Right atrium auricular region (tissue), 2 donors: ENCODE measurements at regions not wholly inside any gene's neighbourhood (a gene's known extent, or its start where the extent isn't known, plus 50 kb on each side); places are given as distances from the start of the nearest gene placed in this dataset.

Source experiments
- DNase-seq: peaks from one replicate; pipeline ENCODE4 v3.0.0-alpha.2; 2019; ENCODE audit warnings: low spot score
- H3K27ac ChIP-seq, 2 donors: fragments of 200-600 bp; sonication (generic); 1 replicate in 1 of 2; 2 replicates in 1 of 2; pipeline ENCODE4 v1.5.1; 2016 to 2019
- H3K27me3 ChIP-seq, 2 donors: fragments of 200-600 bp; sonication (generic); one replicate each; pipeline versions ENCODE4 v1.5.1 to v1.6.0; 2017 to 2019
- H3K36me3 ChIP-seq: fragments of 200-600 bp; sonication (generic); one replicate; pipeline ENCODE4 v1.5.1; 2016
- H3K4me1 ChIP-seq, 2 donors: fragments of 200-600 bp; sonication (generic); one replicate each; pipeline versions ENCODE4 v1.5.1 to v1.6.0; 2017 to 2019
- H3K4me3 ChIP-seq, 2 donors: fragments of 200-600 bp; sonication (generic); 1 replicate in 1 of 2; 2 replicates in 1 of 2; pipeline ENCODE4 v1.5.1; 2017 to 2019; ENCODE audit warnings: mild to moderate bottlenecking in 1 of 2, moderate library complexity in 1 of 2
- H3K9me3 ChIP-seq, 2 donors: fragments of 200-600 bp; sonication (generic); one replicate each; pipeline ENCODE4 v1.5.1; 2019
- CTCF ChIP-seq, 2 donors: fragments of 200-600 bp; sonication (generic); IDR thresholded peaks; one replicate each; pipeline ENCODE4 v1.5.1; 2019; ENCODE audit warnings: antibody characterized with exemption in 2 of 2

- Histone ChIP-seq H3K4me3 (no peak overlapping the region), H3K27me3 (no peaks in the 10 kb centered on the region)
Observed at GRCh38 chr9:118609355-118610044, 759.7 kb downstream of the BRINP1 start.

DNA sequence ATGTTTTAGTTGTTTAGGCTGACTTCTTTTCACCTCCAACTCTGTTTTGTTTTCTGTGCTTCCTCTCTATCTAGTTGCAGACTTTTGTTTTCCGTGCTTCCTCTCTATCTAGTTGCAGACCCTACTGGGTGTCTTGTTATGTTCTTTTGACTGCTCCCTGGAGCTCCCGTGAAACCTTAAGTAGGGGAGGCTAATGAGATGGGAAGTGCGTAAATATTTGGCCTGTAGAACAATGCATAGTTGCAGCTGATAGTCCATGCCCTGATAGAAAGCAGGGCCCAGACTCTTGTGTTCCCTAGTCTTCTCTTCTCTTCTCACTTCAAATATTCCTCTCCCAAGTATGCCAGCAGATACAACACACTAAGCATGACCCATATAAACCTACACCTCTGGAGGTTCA is 757.0 kb downstream of the BRINP1 start:
- no peak overlapping the region for H3K27ac ChIP-seq
- no peaks in the 10 kb centered on the region for H3K36me3 ChIP-seq
- H3K4me3 ChIP-seq: no peak overlapping the region
- TF ChIP-seq CTCF (IDR thresholded peaks at IDR 0.05): no peak
- no peaks in the 10 kb centered on the region for H3K27me3 ChIP-seq
- no peaks in the 10 kb centered on the region for H3K4me1 ChIP-seq
- no peak for DNase-seq
- H3K9me3 ChIP-seq: no peaks in the 10 kb centered on the region

More at GRCh38 chr9:118609355-118610044, 759.7 kb downstream of the BRINP1 start:
- no peak for TF ChIP-seq CTCF (IDR thresholded peaks at IDR 0.05)
- DNase-seq: no peak
- H3K36me3 ChIP-seq: no peaks in the 10 kb centered on the region
- no peaks in the 10 kb centered on the region for H3K4me1 ChIP-seq
- no peaks in the 10 kb centered on the region for H3K9me3 ChIP-seq
- no peak overlapping the region for H3K27ac ChIP-seq

DNA sequence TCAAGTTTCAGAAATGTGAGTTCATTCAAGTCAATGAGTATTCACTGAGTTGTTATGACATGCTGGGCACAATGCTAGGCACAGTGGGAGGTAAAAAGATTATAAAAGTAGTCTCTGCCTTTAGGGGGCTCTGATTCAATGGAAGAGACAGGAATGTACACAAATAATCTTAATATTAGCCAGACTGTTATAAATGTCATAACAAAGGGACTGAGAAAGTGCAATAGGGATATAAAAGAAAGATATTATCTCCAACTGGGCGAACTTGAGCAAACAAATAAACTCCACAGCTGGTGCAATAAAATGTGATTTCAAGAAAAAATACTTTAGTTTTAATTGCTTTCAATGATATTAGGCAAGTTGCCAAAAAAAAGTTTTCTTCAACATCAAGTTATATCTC is 755.2 kb downstream of the BRINP1 start:
- Histone ChIP-seq H3K27ac (no peak overlapping the region), H3K27me3 (no peaks in the 10 kb centered on the region), H3K9me3 (no peaks in the 10 kb centered on the region), H3K36me3 (no peaks in the 10 kb centered on the region), H3K4me3 (no peak overlapping the region), H3K4me1 (no peaks in the 10 kb centered on the region)
- DNase-seq: no peak
- no peak for TF ChIP-seq CTCF (IDR thresholded peaks at IDR 0.05)

- no peaks in the 10 kb centered on the region for H3K9me3 ChIP-seq
- H3K27me3 ChIP-seq: no peaks in the 10 kb centered on the region
- DNase-seq: no peak
- no peaks in the 10 kb centered on the region for H3K36me3 ChIP-seq
- no peaks in the 10 kb centered on the region for H3K4me1 ChIP-seq
- H3K4me3 ChIP-seq: no peak overlapping the region
- no peak overlapping the region for H3K27ac ChIP-seq
- TF ChIP-seq CTCF (IDR thresholded peaks at IDR 0.05): no peak
Observed at GRCh38 chr9:118618084-118618483, 751.2 kb downstream of the BRINP1 start.

DNA sequence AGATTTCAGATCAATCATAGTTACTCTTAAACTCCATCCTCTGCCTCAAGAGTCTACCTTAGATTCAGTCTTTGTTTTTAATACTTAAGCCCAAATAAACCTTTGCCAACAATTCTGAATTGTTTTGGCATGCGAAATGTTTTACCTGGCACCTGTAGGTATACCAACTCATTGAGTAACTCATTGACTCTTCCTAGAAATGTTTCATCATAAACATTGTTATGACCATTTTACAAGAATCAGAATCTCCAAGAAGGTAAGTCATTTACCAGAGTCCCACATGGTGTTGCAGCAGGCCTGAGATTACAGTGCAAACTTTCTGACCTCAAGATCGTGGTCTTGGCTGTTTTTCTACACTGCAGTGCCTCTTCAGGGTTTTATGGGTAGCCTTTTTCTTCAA is 750.4 kb downstream of the BRINP1 start:
- no peak for DNase-seq
- TF ChIP-seq CTCF (IDR thresholded peaks at IDR 0.05): no peak
- H3K27ac ChIP-seq: no peak overlapping the region
- H3K36me3 ChIP-seq: no peaks in the 10 kb centered on the region
- no peaks in the 10 kb centered on the region for H3K9me3 ChIP-seq
- H3K4me3 ChIP-seq: no peak overlapping the region
- no peaks in the 10 kb centered on the region for H3K27me3 ChIP-seq
- H3K4me1 ChIP-seq: no peaks in the 10 kb centered on the region

GRCh38 chr9:118624608-118625007 is 744.6 kb downstream of the BRINP1 start:
- no peak for TF ChIP-seq CTCF (IDR thresholded peaks at IDR 0.05)
- no peaks in the 10 kb centered on the region for H3K9me3 ChIP-seq
- H3K4me3 ChIP-seq: no peak overlapping the region
- H3K27ac ChIP-seq: no peak overlapping the region
- H3K27me3 ChIP-seq: no peaks in the 10 kb centered on the region
- DNase-seq: no peak
- no peaks in the 10 kb centered on the region for H3K36me3 ChIP-seq
- no peaks in the 10 kb centered on the region for H3K4me1 ChIP-seq
